A549 (cell line): ENCODE measurements at regions not wholly inside any gene's neighbourhood (a gene's known extent, or its start where the extent isn't known, plus 50 kb on each side); places are given as distances from the start of the nearest gene placed in this dataset.

Experiments used
- ATAC-seq, 2 experiments: fragments of 200-7000 bp in 1 of 2; fragments of >200 bp in 1 of 2; cut with Nextera tagmentation in 1 of 2; cut with Tn5 transposase in 1 of 2; 3 replicates each; pipeline versions ENCODE4 v1.8.0 to v1.9.1; 2018 to 2020; ENCODE audit warnings: mild to moderate bottlenecking in 1 of 2, moderate library complexity in 1 of 2
- CTCF ChIA-PET: fragments of 300-600 bp; sonication (Branson Sonifier 250); formaldehyde crosslinking; extraction: SDS; loops from one replicate; lab custom pipeline; 2021; ENCODE audit warnings: antibody characterized with exemption, inconsistent platforms; lab: Yijun Ruan, JAX
- POLR2A ChIA-PET: fragments of 350-600 bp; formaldehyde crosslinking; extraction: SDS; loops from one replicate; lab custom pipeline; 2021; ENCODE audit warnings: antibody characterized with exemption, inconsistent platforms; lab: Yijun Ruan, JAX
- DNase-seq, 2 experiments: peaks; one replicate each; pipeline versions ENCODE4 v3.0.0 to v3.0.0-alpha.2; 2011 to 2016; ENCODE audit warnings: low read depth in 1 of 2, low spot score in 1 of 2
- FAIRE-seq: peaks from 2 replicates; lab custom pipeline; 2011; peaks lifted over from hg19 to GRCh38; lab: Jason Lieb, UNC
- H3K27ac ChIP-seq, 2 experiments: fragments of >200 bp; sonication (Bioruptor Twin); formaldehyde crosslinking; 3 replicates each; pipeline ENCODE4 v1.5.1; 2016 to 2017
- H3K4me1 ChIP-seq: fragments of >200 bp; sonication (Bioruptor Twin); formaldehyde crosslinking; 3 replicates; pipeline ENCODE4 v1.6.1; 2016
- H3K4me2 ChIP-seq: fragments of >200 bp; sonication (Bioruptor Twin); formaldehyde crosslinking; 3 replicates; pipeline ENCODE4 v1.6.1; 2016
- H3K4me3 ChIP-seq: fragments of >200 bp; sonication (Bioruptor Twin); formaldehyde crosslinking; 3 replicates; pipeline ENCODE4 v1.5.1; 2016
- H3K9me3 ChIP-seq: fragments of >200 bp; sonication (Bioruptor Twin); formaldehyde crosslinking; 3 replicates; pipeline ENCODE4 v1.6.1; 2016
- BHLHE40 ChIP-seq: IDR thresholded peaks from 2 replicates; pipeline ENCODE4 v1.6.1; 2012; ENCODE audit warnings: low read depth, low read length, inconsistent platforms
- CBX2 ChIP-seq: fragments of 200-600 bp; sonication (generic); IDR thresholded peaks from 2 replicates; pipeline ENCODE4 v1.6.1; 2016; ENCODE audit warnings: low read depth, mild to moderate bottlenecking, borderline replicate concordance
- CBX8 ChIP-seq: fragments of 200-600 bp; sonication (generic); IDR thresholded peaks from 2 replicates; pipeline ENCODE4 v1.6.1; 2016
- CEBPB ChIP-seq, 2 experiments: fragments of >200 bp in 1 of 2; sonication (Bioruptor Twin) in 1 of 2; formaldehyde crosslinking in 1 of 2; IDR thresholded peaks; 2 replicates each; pipeline ENCODE4 v1.6.1; 2012 to 2016
- FOSB ChIP-seq: fragments of 250-450 bp; sonication (Bioruptor Pico); IDR thresholded peaks from 2 replicates; pipeline ENCODE4 v1.5.0; 2020; ENCODE audit warnings: mild to moderate bottlenecking, moderate library complexity
- FOSL2 ChIP-seq, 2 experiments: fragments of 450-650 bp in 1 of 2; fragments of >200 bp in 1 of 2; sonication (Bioruptor Twin) in 1 of 2; formaldehyde crosslinking; IDR thresholded peaks; 2 replicates each; pipeline versions ENCODE4 v1.5.0 to v1.6.1; 2016 to 2020; ENCODE audit warnings: mild to moderate bottlenecking in 1 of 2, moderate library complexity in 1 of 2
- GATA3 ChIP-seq: IDR thresholded peaks from 2 replicates; pipeline ENCODE4 v1.6.1; 2012; ENCODE audit warnings: borderline replicate concordance
- HOXA7 ChIP-seq: fragments of 250-450 bp; sonication (Bioruptor Pico); IDR thresholded peaks from 2 replicates; pipeline ENCODE4 v1.5.0; 2020; ENCODE audit warnings: mild to moderate bottlenecking, moderate library complexity
- JUNB ChIP-seq: fragments of >200 bp; sonication (Bioruptor Twin); formaldehyde crosslinking; IDR thresholded peaks from 2 replicates; pipeline ENCODE4 v1.6.1; 2016
- KDM1A ChIP-seq: fragments of 200-600 bp; sonication (generic); IDR thresholded peaks from 2 replicates; pipeline ENCODE4 v1.6.1; 2016; ENCODE audit warnings: low read depth, mild to moderate bottlenecking
- KDM5A ChIP-seq: fragments of 200-600 bp; sonication (generic); IDR thresholded peaks from 2 replicates; pipeline ENCODE4 v1.6.1; 2016; ENCODE audit warnings: antibody characterized with exemption, mild to moderate bottlenecking
- MAFK ChIP-seq: fragments of 450-650 bp; IDR thresholded peaks from 2 replicates; pipeline ENCODE4 v1.6.1; 2014; ENCODE audit not compliant: partially characterized antibody
- MAZ ChIP-seq: fragments of 150-350 bp; IDR thresholded peaks from 2 replicates; pipeline ENCODE4 v1.6.1; 2014; ENCODE audit warnings: antibody characterized with exemption, low read depth, low read length, borderline replicate concordance
- MYC ChIP-seq: IDR thresholded peaks from 2 replicates; pipeline ENCODE4 v1.6.1; 2012; ENCODE audit warnings: mild to moderate bottlenecking, inconsistent platforms, low read length, improper control_type of control experiment, borderline replicate concordance
- NPAS2 ChIP-seq: fragments of 250-450 bp; sonication (Bioruptor Pico); IDR thresholded peaks from 2 replicates; pipeline ENCODE4 v1.8.0; 2022; ENCODE audit warnings: mild to moderate bottlenecking, moderate library complexity, borderline replicate concordance
- POLR2AphosphoS2 ChIP-seq: conservative IDR thresholded peaks from 2 replicates; pipeline ENCODE4 v1.6.1; 2012; ENCODE audit warnings: low read length, improper control_type of control experiment, inconsistent platforms
- RAD21 ChIP-seq, 2 experiments: fragments of >200 bp in 1 of 2; sonication (Bioruptor Twin) in 1 of 2; formaldehyde crosslinking in 1 of 2; IDR thresholded peaks in 1 of 2; conservative IDR thresholded peaks in 1 of 2; 2 replicates in 1 of 2; 3 replicates in 1 of 2; pipeline ENCODE4 v1.6.1; 2012 to 2018; ENCODE audit warnings: inconsistent platforms in 1 of 2
- RARB ChIP-seq: fragments of 250-450 bp; sonication (Bioruptor Pico); IDR thresholded peaks from 2 replicates; pipeline ENCODE4 v1.8.0; 2021; ENCODE audit warnings: mild to moderate bottlenecking, moderate library complexity
- RCOR1 ChIP-seq: fragments of 150-350 bp; IDR thresholded peaks from 2 replicates; pipeline ENCODE4 v1.6.1; 2014; ENCODE audit warnings: antibody characterized with exemption, low read length, low read depth
- RNF2 ChIP-seq: fragments of 200-600 bp; sonication (generic); IDR thresholded peaks from 2 replicates; pipeline ENCODE4 v1.6.1; 2016; ENCODE audit warnings: low read depth, mild to moderate bottlenecking, antibody characterized with exemption, moderate library complexity, borderline replicate concordance
- SREBF2 ChIP-seq: fragments of 450-650 bp; IDR thresholded peaks from 2 replicates; pipeline ENCODE4 v1.6.1; 2014; ENCODE audit warnings: mild to moderate bottlenecking, moderate library complexity
- TP53 ChIP-seq: fragments of 250-450 bp; sonication (Bioruptor Pico); IDR thresholded peaks from 2 replicates; pipeline ENCODE4 v1.5.0; 2021; ENCODE audit warnings: mild to moderate bottlenecking, moderate library complexity
- ZC3H11A ChIP-seq: fragments of 450-650 bp; IDR thresholded peaks from 2 replicates; pipeline ENCODE4 v1.6.1; 2014; ENCODE audit warnings: antibody characterized with exemption, mild to moderate bottlenecking
- ZFP36 ChIP-seq: fragments of 450-650 bp; IDR thresholded peaks from 2 replicates; pipeline ENCODE4 v1.6.1; 2014; ENCODE audit warnings: borderline replicate concordance; ENCODE audit not compliant: partially characterized antibody
- ZSCAN20 ChIP-seq: fragments of 250-450 bp; sonication (Bioruptor Pico); IDR thresholded peaks from 2 replicates; pipeline ENCODE4 v1.8.0; 2022; ENCODE audit warnings: mild to moderate bottlenecking, moderate library complexity
- WGBS: methylation state at CpG from one replicate; pipeline ENCODE4 v1.1.6; 2017; ENCODE audit errors: missing lambda C conversion rate; 5-methylcytosine and 5-hydroxymethylcytosine counted together
- TF ChIP-seq, protein P1 (sequence below): IDR thresholded peaks from 2 replicates; pipeline ENCODE4 v1.6.1; 2012; ENCODE audit warnings: low read depth, borderline replicate concordance
- TF ChIP-seq, protein P2 (sequence below): fragments of >200 bp; sonication (Bioruptor Twin); formaldehyde crosslinking; IDR thresholded peaks from 2 replicates; pipeline ENCODE4 v1.6.1; 2016
- TF ChIP-seq, protein P3 (sequence below): fragments of 250-450 bp; sonication (Bioruptor Pico); IDR thresholded peaks from 2 replicates; pipeline ENCODE4 v1.5.0; 2020; ENCODE audit warnings: low read depth, mild to moderate bottlenecking, moderate library complexity
- TF ChIP-seq, protein P4 (sequence below): fragments of 250-450 bp; sonication (Bioruptor Pico); IDR thresholded peaks from 2 replicates; pipeline ENCODE4 v1.5.0; 2021; ENCODE audit warnings: mild to moderate bottlenecking, moderate library complexity, borderline replicate concordance

DNA sequence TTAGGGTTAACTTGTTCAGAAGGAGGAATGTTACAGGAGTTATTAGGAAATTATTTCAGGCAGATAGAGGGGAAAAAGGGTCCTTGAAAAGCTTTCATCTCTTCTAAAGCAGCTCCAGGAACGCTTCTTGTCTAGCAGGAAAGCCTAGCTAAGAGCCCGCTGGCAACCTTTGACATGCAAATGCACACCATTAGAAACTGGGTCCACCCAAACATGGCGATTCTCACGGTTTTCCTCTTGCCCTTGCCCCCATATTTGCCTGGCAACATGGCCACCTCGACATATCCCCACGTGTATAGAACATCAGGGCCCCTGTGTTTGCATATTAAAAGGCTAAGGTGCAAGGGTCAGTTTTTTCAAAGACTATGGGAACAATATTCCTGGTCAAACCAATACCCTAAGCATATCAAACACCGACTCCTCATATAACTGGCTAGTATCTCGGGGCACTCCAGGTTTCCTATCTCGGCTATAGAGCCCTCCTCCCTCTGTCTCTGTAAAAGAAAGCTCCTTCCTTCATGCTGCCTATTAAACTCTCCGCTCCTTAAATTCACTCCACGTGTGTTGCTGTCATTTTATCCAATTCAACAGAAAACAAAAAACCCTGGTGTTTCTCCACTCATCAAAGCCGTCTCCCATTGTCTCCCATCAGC is 268.9 kb upstream of the HSFY2 start:
- CTCF ChIA-PET, result no interaction called here
- Histone ChIP-seq H3K4me3 (no peak overlapping the region), H3K4me1 (no peaks in the 10 kb centered on the region), H3K4me2 (no peak overlapping the region), H3K9me3 (no peaks in the 10 kb centered on the region)
- 64% methylated on average over 12 of the region's 12 CpGs for WGBS
- no peak for ATAC-seq
- TF ChIP-seq, protein P1, sequence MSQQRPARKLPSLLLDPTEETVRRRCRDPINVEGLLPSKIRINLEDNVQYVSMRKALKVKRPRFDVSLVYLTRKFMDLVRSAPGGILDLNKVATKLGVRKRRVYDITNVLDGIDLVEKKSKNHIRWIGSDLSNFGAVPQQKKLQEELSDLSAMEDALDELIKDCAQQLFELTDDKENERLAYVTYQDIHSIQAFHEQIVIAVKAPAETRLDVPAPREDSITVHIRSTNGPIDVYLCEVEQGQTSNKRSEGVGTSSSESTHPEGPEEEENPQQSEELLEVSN, result no peak
- TF ChIP-seq FOSL2 (IDR thresholded peaks at IDR 0.05) (no peak), FOSL2 (CRISPR knock-in tag; IDR thresholded peaks at IDR 0.05) (no peak), ZSCAN20 (CRISPR knock-in tag) (no peak), CBX8 (no peak), KDM5A (no peak), ZFP36 (no peak), TP53 (CRISPR knock-in tag) (no peak), MYC (no peak), NPAS2 (CRISPR knock-in tag) (no peak), CBX2 (no peak), ZC3H11A (no peak), RCOR1 (no peak)
- TF ChIP-seq, protein P2, sequence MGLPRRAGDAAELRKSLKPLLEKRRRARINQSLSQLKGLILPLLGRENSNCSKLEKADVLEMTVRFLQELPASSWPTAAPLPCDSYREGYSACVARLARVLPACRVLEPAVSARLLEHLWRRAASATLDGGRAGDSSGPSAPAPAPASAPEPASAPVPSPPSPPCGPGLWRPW, result no peak
- TF ChIP-seq, protein P3, sequence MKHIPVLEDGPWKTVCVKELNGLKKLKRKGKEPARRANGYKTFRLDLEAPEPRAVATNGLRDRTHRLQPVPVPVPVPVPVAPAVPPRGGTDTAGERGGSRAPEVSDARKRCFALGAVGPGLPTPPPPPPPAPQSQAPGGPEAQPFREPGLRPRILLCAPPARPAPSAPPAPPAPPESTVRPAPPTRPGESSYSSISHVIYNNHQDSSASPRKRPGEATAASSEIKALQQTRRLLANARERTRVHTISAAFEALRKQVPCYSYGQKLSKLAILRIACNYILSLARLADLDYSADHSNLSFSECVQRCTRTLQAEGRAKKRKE (CRISPR knock-in tag), result no peak
- TF ChIP-seq, all 56 proteins: peak for 0
- POLR2A ChIA-PET, result no interaction called here
- FAIRE-seq, result no peak
- no peak overlapping the region for H3K27ac ChIP-seq
- no peak for DNase-seq

DNA sequence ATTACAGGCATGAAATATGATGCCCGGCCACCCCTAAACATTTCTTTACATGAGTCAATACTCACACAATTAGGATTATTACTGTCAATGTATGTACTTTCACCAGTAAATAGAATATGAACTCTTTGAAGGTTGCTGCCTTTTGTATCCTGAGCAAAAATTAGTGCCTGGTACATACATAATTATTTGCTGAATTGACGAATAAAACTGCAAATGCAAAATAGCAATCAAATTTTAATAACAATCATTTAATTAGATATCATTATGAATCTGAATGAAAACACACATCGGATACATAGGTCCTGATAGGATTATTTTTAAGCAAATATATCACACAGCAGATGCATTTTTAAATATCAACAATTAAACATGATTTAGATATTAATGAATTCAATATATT is 253.1 kb upstream of the HSFY2 start:
- ATAC-seq, result no peak
- H3K9me3 ChIP-seq, result no peaks in the 10 kb centered on the region
- no peaks in the 10 kb centered on the region for H3K4me1 ChIP-seq
- TF ChIP-seq FOSB (no peak), MAFK (peak; percentile 40)
- 88% methylated on average over 3 of the region's 3 CpGs for WGBS
- no peak overlapping the region for H3K4me2 ChIP-seq
- no peak for FAIRE-seq
- no peak overlapping the region for H3K4me3 ChIP-seq
- no peak overlapping the region for H3K27ac ChIP-seq
- no peak for DNase-seq
- ChIA-PET CTCF (no interaction called here), POLR2A (no interaction called here)

DNA sequence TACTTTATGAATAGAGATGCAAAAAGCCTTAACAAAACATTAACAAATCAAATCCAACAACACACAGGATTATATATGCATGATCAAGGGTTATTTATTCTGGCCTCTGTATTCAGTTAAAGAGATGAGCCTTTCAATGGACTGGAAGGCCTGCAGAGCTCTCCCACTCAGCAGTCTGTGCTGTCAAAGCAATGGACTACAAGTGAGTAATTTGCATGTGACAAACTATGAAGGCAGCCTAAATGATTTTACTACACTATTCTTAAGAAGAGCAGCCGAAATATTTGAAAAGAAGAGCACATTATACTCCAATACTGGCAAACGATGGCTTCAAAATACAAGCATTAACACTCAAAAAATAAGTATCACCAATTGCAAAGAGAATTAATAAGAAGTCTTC is 250.4 kb upstream of the HSFY2 start:
- ChIA-PET POLR2A (no interaction called here), CTCF (no interaction called here)
- no peak overlapping the region for H3K27ac ChIP-seq
- H3K4me2 ChIP-seq, result no peak overlapping the region
- ATAC-seq (no peak), DNase-seq (no peak), FAIRE-seq (no peak)
- 32% methylated on average over 2 of the region's 2 CpGs for WGBS
- H3K4me1 ChIP-seq, result no peaks in the 10 kb centered on the region
- H3K9me3 ChIP-seq, result no peaks in the 10 kb centered on the region
- TF ChIP-seq TP53 (CRISPR knock-in tag) (no peak), SREBF2 (no peak), HOXA7 (CRISPR knock-in tag) (no peak), KDM1A (no peak), POLR2AphosphoS2 (no peak), KDM5A (no peak), RNF2 (no peak), CBX2 (no peak), CEBPB (IDR thresholded peaks at IDR 0.05) (no peak), RAD21 (conservative IDR thresholded peaks at IDR 0.05 in 1 of 2, IDR thresholded peaks at IDR 0.05 in 1 of 2) (no peak), BHLHE40 (no peak), MAZ (no peak), JUNB (no peak), GATA3 (no peak), RARB (no peak), MAFK (no peak)
- TF ChIP-seq, protein P4, sequence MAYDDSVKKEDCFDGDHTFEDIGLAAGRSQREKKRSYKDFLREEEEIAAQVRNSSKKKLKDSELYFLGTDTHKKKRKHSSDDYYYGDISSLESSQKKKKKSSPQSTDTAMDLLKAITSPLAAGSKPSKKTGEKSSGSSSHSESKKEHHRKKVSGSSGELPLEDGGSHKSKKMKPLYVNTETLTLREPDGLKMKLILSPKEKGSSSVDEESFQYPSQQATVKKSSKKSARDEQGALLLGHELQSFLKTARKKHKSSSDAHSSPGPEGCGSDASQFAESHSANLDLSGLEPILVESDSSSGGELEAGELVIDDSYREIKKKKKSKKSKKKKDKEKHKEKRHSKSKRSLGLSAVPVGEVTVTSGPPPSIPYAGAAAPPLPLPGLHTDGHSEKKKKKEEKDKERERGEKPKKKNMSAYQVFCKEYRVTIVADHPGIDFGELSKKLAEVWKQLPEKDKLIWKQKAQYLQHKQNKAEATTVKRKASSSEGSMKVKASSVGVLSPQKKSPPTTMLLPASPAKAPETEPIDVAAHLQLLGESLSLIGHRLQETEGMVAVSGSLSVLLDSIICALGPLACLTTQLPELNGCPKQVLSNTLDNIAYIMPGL (CRISPR knock-in tag), result no peak
- TF ChIP-seq, protein P3 (CRISPR knock-in tag), result no peak
- TF ChIP-seq, all 56 proteins: peak for 0
- no peak overlapping the region for H3K4me3 ChIP-seq
